Transverse colon (tissue), 4 donors: ENCODE measurements at regions not wholly inside any gene's neighbourhood (a gene's known extent, or its start where the extent isn't known, plus 50 kb on each side); places are given as distances from the start of the nearest gene placed in this dataset.

Source experiments
- DNase-seq: peaks from one replicate; pipeline ENCODE4 v3.0.0-alpha.2; 2019
- H3K27ac ChIP-seq, 4 donors: fragments of 200-600 bp; sonication (generic); 2 replicates each; pipeline ENCODE4 v1.5.1; 2016 to 2018; ENCODE audit warnings: inconsistent platforms in 4 of 4
- H3K27me3 ChIP-seq: fragments of 200-600 bp; sonication (generic); 2 replicates; pipeline ENCODE4 v1.5.1; 2017; ENCODE audit warnings: inconsistent platforms
- H3K36me3 ChIP-seq, 4 donors: fragments of 200-600 bp; sonication (generic); 2 replicates each; pipeline ENCODE4 v1.5.1; 2017 to 2019; ENCODE audit warnings: inconsistent platforms in 4 of 4
- H3K4me1 ChIP-seq, 4 donors: fragments of 200-600 bp; sonication (generic); 2 replicates each; pipeline ENCODE4 v1.5.1; 2017 to 2020; ENCODE audit warnings: inconsistent platforms in 4 of 4
- H3K4me3 ChIP-seq, 4 donors: fragments of 200-600 bp; sonication (generic); 1 replicate in 1 of 4; 2 replicates in 3 of 4; pipeline versions ENCODE4 v1.5.1 to v1.6.1; 2017 to 2019; ENCODE audit warnings: inconsistent platforms in 4 of 4
- H3K9me3 ChIP-seq, 2 donors: fragments of 200-600 bp; sonication (generic); 2 replicates each; pipeline ENCODE4 v1.5.1; 2017 to 2019; ENCODE audit warnings: inconsistent platforms in 2 of 2
- CTCF ChIP-seq, 5 experiments: fragments of 200-600 bp in 3 of 5; fragments of 450-650 bp in 2 of 5; sonication (generic) in 3 of 5; IDR thresholded peaks; 1 replicate in 2 of 5; 2 replicates in 3 of 5; pipeline ENCODE4 v1.5.1; 2016 to 2017; ENCODE audit warnings: antibody characterized with exemption in 5 of 5, inconsistent platforms in 3 of 5, mild to moderate bottlenecking in 2 of 5, moderate library complexity in 1 of 5
- EP300 ChIP-seq: sonication (generic); formaldehyde crosslinking; IDR thresholded peaks from one replicate; pipeline ENCODE4 v1.6.1; 2017; ENCODE audit warnings: antibody characterized with exemption, low read depth
- POLR2A ChIP-seq: fragments of 450-650 bp; IDR thresholded peaks from one replicate; pipeline ENCODE4 v1.6.1; 2016; ENCODE audit warnings: antibody characterized with exemption, mild to moderate bottlenecking, moderate library complexity
- POLR2AphosphoS5 ChIP-seq, 3 donors: sonication (generic); formaldehyde crosslinking; IDR thresholded peaks; one replicate each; pipeline ENCODE4 v1.6.1; 2016; ENCODE audit warnings: antibody characterized with exemption in 3 of 3
- WGBS, 2 donors: methylation state at CpG; one replicate each; pipeline ENCODE4 v1.1.5; 2018; ENCODE audit warnings: low coverage in 1 of 2; 5-methylcytosine and 5-hydroxymethylcytosine counted together
- in situ Hi-C, 4 donors: fragments of 200-750 bp; cut with MboI; loops; one replicate each; pipeline versions ENCODE4 v1.15.0 to v1.15.1; 2017; ENCODE audit warnings: low sequenced_read_pairs in 3 of 4, low pct_ligation_motif_present in 1 of 4, low pct_unique_long_range_greater_than_20kb in 1 of 4
- intact Hi-C: fragments of 100-400 bp; cut with DNase I; formaldehyde crosslinking; loops from one replicate; pipeline ENCODE4 v1.15.1; 2023; ENCODE audit warnings: low total_unique reads

- 59 to 68% methylated on average over 5 to 11 of the region's 11 CpGs for WGBS, 2 donors
- Histone ChIP-seq H3K4me1 (no peaks in the 10 kb centered on the region), H3K27ac (no peak overlapping the region), H3K4me3 (no peak overlapping the region), H3K36me3 (no peaks in the 10 kb centered on the region), H3K27me3 (no peaks in the 10 kb centered on the region), H3K9me3 (no peaks in the 10 kb centered on the region)
- in situ Hi-C loops (no loop called here), intact Hi-C loops (no loop called here)
- TF ChIP-seq CTCF (IDR thresholded peaks at IDR 0.05), result peak in 2 of 5 experiments; percentile 24 to 45
- TF ChIP-seq POLR2A, result no peak
- peak; percentile 34 for DNase-seq
These were observed 58.7 kb upstream of the TGM3 start for GRCh38 chr20:2237059-2237458.

GRCh38 chr20:2238601-2239000 lies 57.2 kb upstream of the TGM3 start:
- H3K9me3 ChIP-seq, result no peaks in the 10 kb centered on the region
- DNase-seq, result no peak
- H3K4me3 ChIP-seq, result no peak overlapping the region
- TF ChIP-seq CTCF (IDR thresholded peaks at IDR 0.05), result no peak
- TF ChIP-seq POLR2AphosphoS5 (IDR thresholded peaks at IDR 0.05), result no peak
- no peak for TF ChIP-seq EP300
- TF ChIP-seq POLR2A, result no peak
- no peaks in the 10 kb centered on the region for H3K27me3 ChIP-seq
- in situ Hi-C loops, result no loop called here
- no peak overlapping the region for H3K27ac ChIP-seq
- H3K36me3 ChIP-seq, result no peaks in the 10 kb centered on the region
- intact Hi-C loops, result no loop called here
- H3K4me1 ChIP-seq, result no peaks in the 10 kb centered on the region
- 63 to 72% methylated on average over 2 of the region's 2 CpGs for WGBS, 2 donors

GRCh38 chr20:2240835-2241234 lies 55.0 kb upstream of the TGM3 start:
- no peaks in the 10 kb centered on the region for H3K36me3 ChIP-seq
- H3K4me1 ChIP-seq, result no peaks in the 10 kb centered on the region
- no peak for DNase-seq
- no peak overlapping the region for H3K27ac ChIP-seq
- in situ Hi-C loops (no loop called here), intact Hi-C loops (no loop called here)
- WGBS, 2 donors, result 86 to 95% methylated on average over 3 to 4 of the region's 4 CpGs
- no peaks in the 10 kb centered on the region for H3K9me3 ChIP-seq
- no peaks in the 10 kb centered on the region for H3K27me3 ChIP-seq
- TF ChIP-seq POLR2AphosphoS5 (IDR thresholded peaks at IDR 0.05) (no peak), POLR2A (no peak), CTCF (IDR thresholded peaks at IDR 0.05) (no peak), EP300 (no peak)
- no peak overlapping the region for H3K4me3 ChIP-seq

- H3K27ac ChIP-seq, result no peak overlapping the region
- no peaks in the 10 kb centered on the region for H3K9me3 ChIP-seq
- intact Hi-C loops, result no loop called here
- no peaks in the 10 kb centered on the region for H3K4me1 ChIP-seq
- no peak for DNase-seq
- 68% methylated on average over 2 of the region's 2 CpGs; no CpG with 5 or more reads in 1 of the 2 donors for WGBS, 2 donors
- no peaks in the 10 kb centered on the region for H3K36me3 ChIP-seq
- in situ Hi-C loops, result no loop called here
- H3K27me3 ChIP-seq, result no peaks in the 10 kb centered on the region
- TF ChIP-seq CTCF (IDR thresholded peaks at IDR 0.05), result no peak
- no peak for TF ChIP-seq POLR2A
- TF ChIP-seq POLR2AphosphoS5 (IDR thresholded peaks at IDR 0.05), result no peak
- no peak for TF ChIP-seq EP300
- H3K4me3 ChIP-seq, result no peak overlapping the region
These were observed 53.1 kb upstream of the TGM3 start for GRCh38 chr20:2242678-2243077.
